Testis (tissue), 2 donors: ENCODE measurements at regions not wholly inside any gene's neighbourhood (a gene's known extent, or its start where the extent isn't known, plus 50 kb on each side); places are given as distances from the start of the nearest gene placed in this dataset.

Experiments
- DNase-seq: peaks from one replicate; pipeline ENCODE4 v3.0.0-alpha.2; 2019
- H3K27ac ChIP-seq, 2 donors: fragments of 200-600 bp; sonication (generic); one replicate each; pipeline ENCODE4 v1.5.1; 2019
- H3K27me3 ChIP-seq: fragments of 200-600 bp; sonication (generic); one replicate; pipeline ENCODE4 v1.5.1; 2019
- H3K36me3 ChIP-seq: fragments of 200-600 bp; sonication (generic); one replicate; pipeline ENCODE4 v1.5.1; 2017; ENCODE audit warnings: low read depth; ENCODE audit errors: missing control alignments
- H3K4me1 ChIP-seq: fragments of 200-600 bp; sonication (generic); one replicate; pipeline ENCODE4 v1.5.1; 2019
- H3K4me3 ChIP-seq, 2 donors: fragments of 200-600 bp; sonication (generic); one replicate each; pipeline ENCODE4 v1.5.1; 2017 to 2019
- H3K9me3 ChIP-seq: fragments of 200-600 bp; sonication (generic); one replicate; pipeline ENCODE4 v1.5.1; 2017
- POLR2A ChIP-seq: fragments of 450-650 bp; IDR thresholded peaks from one replicate; pipeline ENCODE4 v1.6.1; 2017; ENCODE audit warnings: antibody characterized with exemption, mild to moderate bottlenecking, moderate library complexity
- WGBS, 2 donors: methylation state at CpG; one replicate each; pipeline ENCODE4 v1.1.5; 2018; 5-methylcytosine and 5-hydroxymethylcytosine counted together
- intact Hi-C: fragments of 100-400 bp; cut with DNase I; formaldehyde crosslinking; loops from one replicate; pipeline ENCODE4 v1.15.1; 2023; ENCODE audit warnings: low total_unique reads
- TF ChIP-seq, protein P1 (sequence below), 3 experiments: fragments of 450-650 bp in 2 of 3; fragments of 200-600 bp in 1 of 3; sonication (generic) in 1 of 3; IDR thresholded peaks; one replicate each; pipeline ENCODE4 v1.5.1; 2016 to 2019; ENCODE audit warnings: antibody characterized with exemption in 3 of 3, mild to moderate bottlenecking in 2 of 3, moderate library complexity in 1 of 3

DNA sequence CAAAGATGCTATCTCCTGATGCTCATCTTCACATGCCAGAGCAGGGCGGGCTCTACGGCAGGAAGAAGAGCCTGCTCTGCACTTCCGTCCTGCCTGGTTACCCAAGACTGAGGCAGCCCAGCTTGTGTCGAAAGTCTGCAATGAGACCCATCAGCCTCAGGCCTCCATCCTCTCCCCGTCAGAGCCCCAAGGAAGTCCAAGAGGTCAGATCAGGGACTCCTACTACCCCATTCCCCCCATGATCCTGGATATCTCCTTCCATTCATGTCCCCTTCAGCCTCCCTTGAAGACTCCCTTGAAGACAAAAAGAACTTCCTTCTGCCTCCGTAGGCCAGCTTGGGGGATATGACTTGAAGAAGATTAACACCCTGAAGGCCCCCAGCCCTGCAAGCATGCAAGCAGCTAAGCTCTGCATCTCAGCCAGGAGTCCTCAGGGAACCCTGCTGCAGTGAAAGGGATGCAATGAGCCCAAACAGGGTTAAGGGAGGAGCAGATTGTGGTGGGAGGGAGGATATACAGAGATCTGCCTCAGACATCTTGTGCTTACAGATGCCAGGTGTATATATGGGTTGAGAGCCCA is 85.6 kb downstream of the TRIM29 start:
- no peak for TF ChIP-seq POLR2A
- TF ChIP-seq, protein P1, sequence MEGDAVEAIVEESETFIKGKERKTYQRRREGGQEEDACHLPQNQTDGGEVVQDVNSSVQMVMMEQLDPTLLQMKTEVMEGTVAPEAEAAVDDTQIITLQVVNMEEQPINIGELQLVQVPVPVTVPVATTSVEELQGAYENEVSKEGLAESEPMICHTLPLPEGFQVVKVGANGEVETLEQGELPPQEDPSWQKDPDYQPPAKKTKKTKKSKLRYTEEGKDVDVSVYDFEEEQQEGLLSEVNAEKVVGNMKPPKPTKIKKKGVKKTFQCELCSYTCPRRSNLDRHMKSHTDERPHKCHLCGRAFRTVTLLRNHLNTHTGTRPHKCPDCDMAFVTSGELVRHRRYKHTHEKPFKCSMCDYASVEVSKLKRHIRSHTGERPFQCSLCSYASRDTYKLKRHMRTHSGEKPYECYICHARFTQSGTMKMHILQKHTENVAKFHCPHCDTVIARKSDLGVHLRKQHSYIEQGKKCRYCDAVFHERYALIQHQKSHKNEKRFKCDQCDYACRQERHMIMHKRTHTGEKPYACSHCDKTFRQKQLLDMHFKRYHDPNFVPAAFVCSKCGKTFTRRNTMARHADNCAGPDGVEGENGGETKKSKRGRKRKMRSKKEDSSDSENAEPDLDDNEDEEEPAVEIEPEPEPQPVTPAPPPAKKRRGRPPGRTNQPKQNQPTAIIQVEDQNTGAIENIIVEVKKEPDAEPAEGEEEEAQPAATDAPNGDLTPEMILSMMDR (IDR thresholded peaks at IDR 0.05), result no peak
- no peak for DNase-seq
- no peaks in the 10 kb centered on the region for H3K27me3 ChIP-seq
- H3K36me3 ChIP-seq, result no peaks in the 10 kb centered on the region
- H3K9me3 ChIP-seq, result no peaks in the 10 kb centered on the region
- H3K4me3 ChIP-seq, result no peak overlapping the region
- intact Hi-C loops, result no loop called here
- WGBS, 2 donors, result 91 to 95% methylated on average over 6 of the region's 6 CpGs
- H3K4me1 ChIP-seq, result no peaks in the 10 kb centered on the region
- H3K27ac ChIP-seq, result no peak overlapping the region

DNA sequence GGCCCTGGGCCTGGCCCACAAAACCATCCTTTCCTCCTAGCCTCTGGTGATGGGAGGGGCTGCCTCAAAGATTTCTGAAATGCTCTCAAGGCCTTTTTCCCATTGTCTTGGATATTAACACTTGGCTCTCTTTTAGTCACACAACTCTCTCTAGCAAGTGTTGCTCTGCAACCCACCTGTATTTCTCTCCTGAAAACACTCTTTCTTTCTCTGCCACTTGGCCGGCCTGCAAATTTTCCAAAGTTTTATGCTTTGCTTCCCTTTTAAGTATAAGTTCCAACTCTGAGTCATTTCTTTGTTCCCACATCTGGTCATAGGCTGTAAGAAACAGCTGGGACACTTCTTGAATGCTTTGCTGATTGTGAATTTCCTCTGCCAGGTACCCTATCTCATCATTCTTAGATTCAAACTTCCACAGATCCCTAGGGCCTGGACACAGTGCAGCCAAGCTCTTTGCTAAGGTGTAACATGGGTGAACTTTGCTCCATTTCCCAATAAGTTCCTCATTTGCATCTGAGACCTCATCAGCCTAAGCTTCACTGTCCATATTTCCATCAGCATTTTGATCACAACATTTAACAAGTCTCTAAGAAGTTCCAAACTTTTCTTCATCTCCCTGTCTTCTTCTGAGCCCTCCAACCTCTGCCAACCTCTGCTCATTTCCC is 93.8 kb downstream of the TRIM29 start:
- Histone ChIP-seq H3K4me3 (no peak overlapping the region), H3K27me3 (no peaks in the 10 kb centered on the region), H3K9me3 (no peaks in the 10 kb centered on the region), H3K27ac (no peak overlapping the region), H3K36me3 (no peaks in the 10 kb centered on the region), H3K4me1 (no peaks in the 10 kb centered on the region)
- TF ChIP-seq POLR2A, result no peak
- TF ChIP-seq, protein P1 (IDR thresholded peaks at IDR 0.05), result no peak
- intact Hi-C loops, result no loop called here
- WGBS, 2 donors, result 85 to 100% methylated on average over 1 of the region's 1 CpG
- DNase-seq, result no peak

DNA sequence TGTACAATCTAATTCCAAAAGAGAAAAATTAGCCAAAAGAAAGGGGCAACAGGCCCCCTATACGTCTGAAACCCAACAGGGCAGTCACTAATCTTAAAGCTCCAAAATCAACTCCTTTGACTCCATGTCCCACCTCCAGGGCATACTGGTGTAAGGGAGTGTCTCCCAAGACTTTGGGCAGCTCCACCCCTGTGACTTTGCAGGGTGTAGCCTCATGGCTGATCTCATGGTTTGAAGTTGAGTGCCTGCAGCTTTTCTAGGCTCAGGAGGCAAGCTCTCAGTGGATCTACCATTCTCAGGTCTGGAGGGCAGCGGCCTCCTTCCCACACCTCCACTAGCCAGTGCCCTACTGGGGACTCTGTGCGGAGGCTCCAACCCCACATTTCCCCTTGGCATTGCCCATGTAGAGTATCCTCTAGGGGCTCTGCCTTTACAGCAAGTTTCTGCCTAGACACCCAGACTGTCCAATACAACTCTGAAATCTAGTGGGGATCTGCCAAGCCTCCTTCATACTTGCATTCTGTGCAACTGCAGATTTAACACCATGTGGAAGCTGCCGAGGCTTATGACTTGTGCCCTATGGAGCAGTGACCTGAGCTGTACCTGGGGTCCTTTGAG is 94.5 kb downstream of the TRIM29 start:
- H3K27me3 ChIP-seq, result no peaks in the 10 kb centered on the region
- no peak overlapping the region for H3K4me3 ChIP-seq
- no peak for DNase-seq
- H3K9me3 ChIP-seq, result no peaks in the 10 kb centered on the region
- TF ChIP-seq, protein P1 (IDR thresholded peaks at IDR 0.05), result no peak
- TF ChIP-seq POLR2A, result no peak
- no peaks in the 10 kb centered on the region for H3K36me3 ChIP-seq
- WGBS, 2 donors, result 89 to 91% methylated on average over 4 of the region's 4 CpGs
- H3K4me1 ChIP-seq, result no peaks in the 10 kb centered on the region
- H3K27ac ChIP-seq, result no peak overlapping the region
- intact Hi-C loops, result no loop called here

DNA sequence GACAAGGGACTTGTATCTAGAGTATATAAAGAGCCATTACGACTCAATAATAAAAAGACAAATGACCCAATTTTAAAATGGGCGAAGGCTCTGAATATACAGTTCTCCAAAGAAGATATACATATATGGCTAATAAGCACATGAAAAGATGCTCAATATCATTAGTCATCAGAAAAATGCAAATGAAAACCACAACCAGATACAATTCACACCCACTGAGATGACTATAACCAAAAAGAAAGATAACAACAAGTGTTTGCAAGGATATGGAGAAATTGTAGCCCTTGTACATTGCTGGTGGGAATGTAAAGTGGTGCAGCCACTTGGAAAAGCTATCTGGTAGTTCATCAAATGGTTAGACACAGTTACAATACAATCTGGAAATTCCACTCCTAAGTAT is 96.3 kb downstream of the TRIM29 start:
- intact Hi-C loops, result no loop called here
- TF ChIP-seq, protein P1 (IDR thresholded peaks at IDR 0.05), result no peak
- TF ChIP-seq POLR2A, result no peak
- no peak overlapping the region for H3K27ac ChIP-seq
- H3K9me3 ChIP-seq, result no peaks in the 10 kb centered on the region
- no peaks in the 10 kb centered on the region for H3K4me1 ChIP-seq
- no peak for DNase-seq
- H3K36me3 ChIP-seq, result no peaks in the 10 kb centered on the region
- H3K27me3 ChIP-seq, result no peaks in the 10 kb centered on the region
- no peak overlapping the region for H3K4me3 ChIP-seq
- 95 to 97% methylated on average over 2 of the region's 2 CpGs for WGBS, 2 donors
